PC-9 (cell line): ENCODE measurements at regions not wholly inside any gene's neighbourhood (a gene's known extent, or its start where the extent isn't known, plus 50 kb on each side); places are given as distances from the start of the nearest gene placed in this dataset.

Experiments
- BruUV-seq: library from RNA; stranded (reverse); fragments of 400-500 nt; replicated peaks from 2 replicates; lab custom pipeline; 2021; lab: Mats Ljungman, UMichigan
- CTCF ChIA-PET: fragments of 300-600 bp; sonication (Branson Sonifier 250); formaldehyde crosslinking; loops from one replicate; lab custom pipeline; 2022; ENCODE audit warnings: antibody characterized with exemption; lab: Charles Lee
- POLR2A ChIA-PET: fragments of 300-600 bp; sonication (Branson Sonifier 250); formaldehyde crosslinking; loops from one replicate; lab custom pipeline; 2022; ENCODE audit warnings: antibody characterized with exemption; ENCODE audit not compliant: unreplicated experiment; lab: Charles Lee
- DNase-seq, 2 experiments: peaks; one replicate each; pipeline versions ENCODE4 v3.0.0 to v3.0.0-alpha.2; 2015 to 2022; ENCODE audit warnings: mixed read lengths in 1 of 2
- H2AFZ ChIP-seq: fragments of 200-600 bp; sonication (generic); 2 replicates; pipeline ENCODE4 v1.8.1; 2017; ENCODE audit warnings: antibody characterized with exemption
- H3F3A ChIP-seq: fragments of 200-600 bp; sonication (generic); 2 replicates; pipeline ENCODE4 v1.8.1; 2017; ENCODE audit warnings: antibody characterized with exemption, mild to moderate bottlenecking, low read depth; ENCODE audit not compliant: insufficient read depth
- H3K27ac ChIP-seq: fragments of 200-600 bp; sonication (generic); 2 replicates; pipeline ENCODE4 v1.6.1; 2016; ENCODE audit warnings: mixed run types
- H3K27me3 ChIP-seq: fragments of 200-600 bp; sonication (generic); 2 replicates; pipeline ENCODE4 v1.6.1; 2016; ENCODE audit warnings: low read depth, mixed run types; ENCODE audit not compliant: insufficient read depth
- H3K36me3 ChIP-seq: fragments of 200-600 bp; sonication (generic); 2 replicates; pipeline ENCODE4 v1.6.1; 2016; ENCODE audit warnings: low read depth, mixed run types
- H3K4me1 ChIP-seq: fragments of 200-600 bp; sonication (generic); replicated peaks from 2 replicates; pipeline ENCODE4 v1.6.1; 2016; ENCODE audit warnings: mixed run types; ENCODE audit not compliant: insufficient read depth
- H3K4me2 ChIP-seq: fragments of 200-600 bp; sonication (generic); 2 replicates; pipeline ENCODE4 v1.6.1; 2017; ENCODE audit warnings: mixed run types
- H3K4me3 ChIP-seq: fragments of 200-600 bp; sonication (generic); 2 replicates; pipeline ENCODE4 v1.6.1; 2016; ENCODE audit warnings: mixed run types
- H3K79me2 ChIP-seq: fragments of 200-600 bp; sonication (generic); 2 replicates; pipeline ENCODE4 v1.6.1; 2017; ENCODE audit warnings: low read depth, mixed run types
- H3K9me2 ChIP-seq: fragments of 200-600 bp; sonication (generic); 2 replicates; pipeline ENCODE4 v1.8.1; 2017; ENCODE audit warnings: mild to moderate bottlenecking; ENCODE audit not compliant: insufficient read depth
- H3K9me3 ChIP-seq: fragments of 200-600 bp; sonication (generic); 2 replicates; pipeline ENCODE4 v1.8.1; 2016; ENCODE audit warnings: low read depth; ENCODE audit not compliant: insufficient read depth
- H4K20me1 ChIP-seq: fragments of 200-600 bp; sonication (generic); 2 replicates; pipeline ENCODE4 v1.8.1; 2017; ENCODE audit not compliant: insufficient read depth
- EZH2 ChIP-seq: fragments of 200-600 bp; sonication (generic); IDR thresholded peaks from 2 replicates; pipeline ENCODE4 v1.8.0; 2017; ENCODE audit warnings: antibody characterized with exemption, low read depth
- intact Hi-C: fragments of 100-400 bp; cut with micrococcal nuclease; formaldehyde crosslinking; loops from one replicate; pipeline ENCODE4 v1.10.0; 2022; ENCODE audit not compliant: unreplicated experiment
- TF ChIP-seq, protein P1 (sequence below): fragments of 200-600 bp; sonication (generic); conservative IDR thresholded peaks from 2 replicates; pipeline ENCODE4 v1.6.1; 2017; ENCODE audit warnings: mixed run types, antibody characterized with exemption, mild to moderate bottlenecking, moderate library complexity

GRCh38 chr13:82634946-82635345 lies 1247.3 kb downstream of the SLITRK1 start:
- Histone ChIP-seq H4K20me1 (no peaks in the 10 kb centered on the region), H3K27me3 (no peaks in the 10 kb centered on the region), H3K79me2 (no peaks in the 10 kb centered on the region), H3F3A (no peaks in the 10 kb centered on the region), H3K9me3 (no peaks in the 10 kb centered on the region), H3K27ac (no peak overlapping the region), H3K36me3 (no peaks in the 10 kb centered on the region), H3K4me3 (no peak overlapping the region), H3K9me2 (no peaks in the 10 kb centered on the region), H2AFZ (no peak overlapping the region), H3K4me2 (no peak overlapping the region), H3K4me1 (0 out of 2 replicates have a peak, but pooled peaks cover 5% of the 10 kb centered on the region)
- CTCF ChIA-PET: no interaction called here
- no TSS peak for BruUV-seq
- TF ChIP-seq, protein P1, sequence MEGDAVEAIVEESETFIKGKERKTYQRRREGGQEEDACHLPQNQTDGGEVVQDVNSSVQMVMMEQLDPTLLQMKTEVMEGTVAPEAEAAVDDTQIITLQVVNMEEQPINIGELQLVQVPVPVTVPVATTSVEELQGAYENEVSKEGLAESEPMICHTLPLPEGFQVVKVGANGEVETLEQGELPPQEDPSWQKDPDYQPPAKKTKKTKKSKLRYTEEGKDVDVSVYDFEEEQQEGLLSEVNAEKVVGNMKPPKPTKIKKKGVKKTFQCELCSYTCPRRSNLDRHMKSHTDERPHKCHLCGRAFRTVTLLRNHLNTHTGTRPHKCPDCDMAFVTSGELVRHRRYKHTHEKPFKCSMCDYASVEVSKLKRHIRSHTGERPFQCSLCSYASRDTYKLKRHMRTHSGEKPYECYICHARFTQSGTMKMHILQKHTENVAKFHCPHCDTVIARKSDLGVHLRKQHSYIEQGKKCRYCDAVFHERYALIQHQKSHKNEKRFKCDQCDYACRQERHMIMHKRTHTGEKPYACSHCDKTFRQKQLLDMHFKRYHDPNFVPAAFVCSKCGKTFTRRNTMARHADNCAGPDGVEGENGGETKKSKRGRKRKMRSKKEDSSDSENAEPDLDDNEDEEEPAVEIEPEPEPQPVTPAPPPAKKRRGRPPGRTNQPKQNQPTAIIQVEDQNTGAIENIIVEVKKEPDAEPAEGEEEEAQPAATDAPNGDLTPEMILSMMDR: no peak
- TF ChIP-seq EZH2: no peak
- intact Hi-C loops: no loop called here
- POLR2A ChIA-PET: no interaction called here
- no peak for DNase-seq

DNA sequence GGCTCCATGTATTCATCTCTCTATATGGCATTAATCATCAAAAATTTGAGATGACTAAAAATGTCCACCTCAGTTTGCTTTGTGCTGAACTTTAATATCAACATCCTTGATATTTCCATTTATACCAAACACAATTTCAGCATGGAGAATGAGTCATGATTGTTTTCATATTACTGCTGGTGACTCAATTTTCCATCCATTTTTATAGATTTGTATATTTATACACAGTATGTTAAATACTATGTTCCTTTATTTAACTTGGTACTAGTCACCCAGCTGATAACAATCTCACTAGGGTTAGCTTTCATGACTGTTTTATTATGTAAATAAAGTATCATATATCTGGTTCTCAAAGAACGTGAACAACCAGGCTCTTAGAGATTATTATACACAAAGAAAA lies 1255.1 kb downstream of the SLITRK1 start:
- H2AFZ ChIP-seq: no peak overlapping the region
- H3K9me2 ChIP-seq: no peaks in the 10 kb centered on the region
- H3K36me3 ChIP-seq: no peaks in the 10 kb centered on the region
- no peak overlapping the region for H3K27ac ChIP-seq
- POLR2A ChIA-PET: interaction anchor here (0.6 kb wide), 1 partner anchor 304 kb away, joined by 9 read pairs; no protein-coding TSS in a partner anchor
- CTCF ChIA-PET: no interaction called here
- BruUV-seq: no TSS peak
- peak in 1 of 2 experiments; percentile 83 for DNase-seq
- no peaks in the 10 kb centered on the region; the same call in 1 of the 2 replicates for H4K20me1 ChIP-seq
- no peaks in the 10 kb centered on the region for H3F3A ChIP-seq
- H3K9me3 ChIP-seq: no peaks in the 10 kb centered on the region
- intact Hi-C loops: no loop called here
- H3K27me3 ChIP-seq: no peaks in the 10 kb centered on the region
- peaks cover 10% of the 10 kb centered on the region for H3K4me1 ChIP-seq
- no peak overlapping the region for H3K4me3 ChIP-seq
- no peaks in the 10 kb centered on the region for H3K79me2 ChIP-seq
- no peak overlapping the region for H3K4me2 ChIP-seq
- TF ChIP-seq EZH2: no peak
- TF ChIP-seq, protein P1: no peak

DNA sequence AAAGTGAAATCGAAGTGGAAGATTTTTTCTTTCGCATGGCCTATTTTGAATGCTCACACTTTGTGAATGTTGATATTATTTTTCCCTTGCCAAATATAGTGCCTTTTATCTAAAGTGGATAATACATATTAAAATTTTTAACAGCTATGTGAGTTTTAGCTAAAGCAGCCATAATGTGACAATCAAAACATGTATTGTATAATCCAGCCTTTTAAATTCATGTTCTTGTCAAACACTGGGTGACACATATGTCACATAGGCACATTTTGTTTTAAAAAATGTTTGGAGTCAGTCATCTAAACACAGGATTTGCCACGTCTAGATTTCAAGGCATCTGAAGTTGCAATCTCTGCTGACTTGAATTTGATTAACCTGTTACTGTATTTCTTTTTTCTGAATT lies 1256.6 kb downstream of the SLITRK1 start:
- BruUV-seq: no TSS peak
- Histone ChIP-seq H3K36me3 (no peaks in the 10 kb centered on the region), H3K27me3 (no peaks in the 10 kb centered on the region), H3F3A (no peaks in the 10 kb centered on the region), H3K4me2 (no peak overlapping the region), H3K4me1 (peaks cover 10% of the 10 kb centered on the region), H3K9me2 (no peaks in the 10 kb centered on the region), H3K4me3 (no peak overlapping the region), H2AFZ (no peak overlapping the region), H4K20me1 (no peaks in the 10 kb centered on the region; the same call in 1 of the 2 replicates), H3K27ac (no peak overlapping the region), H3K79me2 (no peaks in the 10 kb centered on the region), H3K9me3 (no peaks in the 10 kb centered on the region)
- ChIA-PET POLR2A (no interaction called here), CTCF (no interaction called here)
- no peak for DNase-seq
- TF ChIP-seq, protein P1: no peak
- TF ChIP-seq EZH2: no peak
- intact Hi-C loops: no loop called here
